H1 (cell line): ENCODE measurements at regions not wholly inside any gene's neighbourhood (a gene's known extent, or its start where the extent isn't known, plus 50 kb on each side); places are given as distances from the start of the nearest gene placed in this dataset.

Experiments used
- CTCF ChIA-PET: fragments of 300-600 bp; sonication (Branson Sonifier 250); formaldehyde crosslinking; loops from one replicate; lab custom pipeline; 2021; ENCODE audit not compliant: partially characterized antibody; lab: Charles Lee
- POLR2A ChIA-PET: fragments of 300-600 bp; sonication (Branson Sonifier 250); formaldehyde crosslinking; loops from one replicate; lab custom pipeline; 2021; ENCODE audit warnings: inconsistent platforms; ENCODE audit not compliant: partially characterized antibody; lab: Charles Lee
- DNase-seq, 2 experiments: peaks; one replicate each; pipeline versions ENCODE4 v3.0.0 to v3.0.0-alpha.2; 2010 to 2022; ENCODE audit warnings: low spot score in 2 of 2, low read depth in 1 of 2, mixed read lengths in 1 of 2
- FAIRE-seq: peaks from 2 replicates; lab custom pipeline; 2011; peaks lifted over from hg19 to GRCh38; lab: Jason Lieb, UNC
- H2AFZ ChIP-seq: 2 replicates; pipeline ENCODE4 v1.8.1; 2012; ENCODE audit warnings: low read length, inconsistent platforms
- H2AK5ac ChIP-seq: 2 replicates; pipeline ENCODE4 v1.6.1; 2013; ENCODE audit warnings: low read depth, low read length
- H2BK120ac ChIP-seq: replicated peaks from 2 replicates; pipeline ENCODE3; 2013; ENCODE audit warnings: low read depth, low read length, inconsistent platforms
- H2BK12ac ChIP-seq: 2 replicates; pipeline ENCODE4 v1.6.1; 2013; ENCODE audit warnings: low read depth, low read length
- H2BK15ac ChIP-seq: 2 replicates; pipeline ENCODE4 v1.6.1; 2013; ENCODE audit warnings: low read length
- H2BK20ac ChIP-seq: 2 replicates; pipeline ENCODE4 v1.6.1; 2013; ENCODE audit warnings: low read length
- H2BK5ac ChIP-seq: 2 replicates; pipeline ENCODE4 v1.6.1; 2013; ENCODE audit warnings: low read depth, low read length
- H3K14ac ChIP-seq: 2 replicates; pipeline ENCODE4 v1.6.1; 2013; ENCODE audit warnings: inconsistent platforms; ENCODE audit not compliant: insufficient read length
- H3K18ac ChIP-seq: 2 replicates; pipeline ENCODE4 v1.6.1; 2013; ENCODE audit warnings: low read length; ENCODE audit errors: extremely low read depth
- H3K23ac ChIP-seq: 2 replicates; pipeline ENCODE4 v1.6.1; 2013; ENCODE audit warnings: inconsistent platforms; ENCODE audit not compliant: insufficient read length
- H3K23me2 ChIP-seq: 2 replicates; pipeline ENCODE4 v1.6.1; 2013; ENCODE audit warnings: low read depth, low read length
- H3K27ac ChIP-seq: 2 replicates; pipeline ENCODE4 v1.6.1; 2011; ENCODE audit warnings: low read depth, low read length, inconsistent platforms
- H3K27me3 ChIP-seq, 4 experiments: replicated peaks in 1 of 4; 1 replicate in 1 of 4; 2 replicates in 3 of 4; pipeline versions ENCODE4 v1.6.1 to v1.8.1; 2011 to 2013; ENCODE audit warnings: low read length in 3 of 4, mild to moderate bottlenecking in 3 of 4, inconsistent platforms in 2 of 4, mixed read lengths in 2 of 4, moderate library complexity in 1 of 4; ENCODE audit not compliant: control insufficient read depth in 3 of 4, insufficient read depth in 3 of 4; ENCODE audit errors: extremely low read depth in 1 of 4
- H3K36me3 ChIP-seq, 4 experiments: 2 replicates each; pipeline versions ENCODE4 v1.6.1 to v1.8.1; 2011 to 2013; ENCODE audit warnings: mild to moderate bottlenecking in 4 of 4, low read length in 3 of 4, moderate library complexity in 2 of 4, control low read depth in 1 of 4, inconsistent platforms in 1 of 4; ENCODE audit not compliant: insufficient read depth in 4 of 4, control insufficient read depth in 2 of 4
- H3K4ac ChIP-seq: replicated peaks from 2 replicates; pipeline ENCODE3; 2013; ENCODE audit warnings: low read length, low read depth, mixed read lengths, inconsistent platforms; ENCODE audit not compliant: insufficient read length
- H3K4me1 ChIP-seq, 4 experiments: replicated peaks in 1 of 4; 1 replicate in 1 of 4; 2 replicates in 3 of 4; pipeline versions ENCODE4 v1.6.1 to v1.8.1; 2011 to 2013; ENCODE audit warnings: low read length in 3 of 4, inconsistent platforms in 2 of 4, mixed read lengths in 1 of 4; ENCODE audit not compliant: insufficient read depth in 4 of 4, control insufficient read depth in 3 of 4
- H3K4me2 ChIP-seq, 2 experiments: 2 replicates each; pipeline versions ENCODE4 v1.6.1 to v1.8.1; 2011 to 2013; ENCODE audit warnings: low read depth in 2 of 2, low read length in 2 of 2, control low read depth in 1 of 2, inconsistent platforms in 1 of 2, mild to moderate bottlenecking in 1 of 2; ENCODE audit not compliant: insufficient read depth in 1 of 2
- H3K4me3 ChIP-seq, 4 experiments: fragments of 200-600, 300-600 bp in 1 of 4; sonication (generic), shearing (Covaris generic), sonication (Bioruptor Twin) in 1 of 4; 2 replicates each; pipeline versions ENCODE4 v1.5.1 to v1.8.1; 2011 to 2016; ENCODE audit warnings: low read length in 4 of 4, low read depth in 3 of 4, control low read depth in 2 of 4, inconsistent platforms in 2 of 4, mild to moderate bottlenecking in 2 of 4, mixed read lengths in 1 of 4, moderate library complexity in 1 of 4; ENCODE audit not compliant: insufficient read depth in 2 of 4; ENCODE audit errors: extremely low read depth in 1 of 4
- H3K56ac ChIP-seq: replicated peaks from 2 replicates; pipeline ENCODE3; 2013; ENCODE audit warnings: low read depth, mild to moderate bottlenecking, mixed read lengths, low read length, inconsistent platforms; ENCODE audit not compliant: insufficient read length
- H3K79me1 ChIP-seq: 2 replicates; pipeline ENCODE4 v1.6.1; 2013; ENCODE audit warnings: low read depth, low read length, control low read depth
- H3K79me2 ChIP-seq, 2 experiments: 2 replicates each; pipeline versions ENCODE4 v1.6.1 to v1.8.1; 2012 to 2013; ENCODE audit warnings: low read length in 2 of 2, mild to moderate bottlenecking in 2 of 2, inconsistent platforms in 1 of 2; ENCODE audit not compliant: insufficient read depth in 2 of 2, control insufficient read depth in 1 of 2
- H3K9ac ChIP-seq, 4 experiments: replicated peaks in 1 of 4; 1 replicate in 1 of 4; 2 replicates in 3 of 4; pipeline versions ENCODE4 v1.6.1 to v1.8.1; 2011 to 2013; ENCODE audit warnings: low read depth in 3 of 4, low read length in 3 of 4, control low read depth in 2 of 4, mild to moderate bottlenecking in 2 of 4, moderate library complexity in 2 of 4, inconsistent platforms in 1 of 4; ENCODE audit errors: extremely low read depth in 1 of 4
- H3K9me3 ChIP-seq, 2 experiments: 2 replicates each; pipeline versions ENCODE4 v1.6.1 to v1.8.1; 2012 to 2013; ENCODE audit warnings: mild to moderate bottlenecking in 2 of 2, moderate library complexity in 2 of 2, control low read depth in 1 of 2, inconsistent platforms in 1 of 2, low read depth in 1 of 2, low read length in 1 of 2, mixed read lengths in 1 of 2; ENCODE audit not compliant: insufficient read depth in 2 of 2
- H4K20me1 ChIP-seq, 2 experiments: replicated peaks in 1 of 2; 2 replicates each; pipeline versions ENCODE3 to v1.8.1; 2011 to 2013; ENCODE audit warnings: inconsistent platforms in 2 of 2, low read length in 2 of 2, mild to moderate bottlenecking in 1 of 2; ENCODE audit not compliant: insufficient read depth in 2 of 2, control insufficient read depth in 1 of 2
- H4K5ac ChIP-seq: 2 replicates; pipeline ENCODE4 v1.6.1; 2013; ENCODE audit warnings: low read length, low read depth, mixed read lengths, inconsistent platforms; ENCODE audit not compliant: insufficient read length
- H4K8ac ChIP-seq: 2 replicates; pipeline ENCODE4 v1.8.0; 2013; ENCODE audit warnings: mild to moderate bottlenecking, moderate library complexity, low read length, inconsistent platforms; ENCODE audit not compliant: insufficient read depth; ENCODE audit errors: extremely low read depth
- H4K91ac ChIP-seq: replicated peaks from 2 replicates; pipeline ENCODE3; 2013; ENCODE audit warnings: low read length, mixed read lengths, inconsistent platforms; ENCODE audit not compliant: insufficient read length
- BRCA1 ChIP-seq: IDR thresholded peaks from 2 replicates; pipeline ENCODE4 v1.6.1; 2012; ENCODE audit warnings: low read depth, low read length, improper control_type of control experiment
- CEBPB ChIP-seq: IDR thresholded peaks from 2 replicates; pipeline ENCODE4 v1.6.1; 2012; ENCODE audit warnings: low read depth, low read length
- CHD2 ChIP-seq: IDR thresholded peaks from 2 replicates; pipeline ENCODE4 v1.6.1; 2012; ENCODE audit warnings: low read length, improper control_type of control experiment
- EZH2 ChIP-seq: fragments of 200-600 bp; sonication (generic); IDR thresholded peaks from 2 replicates; pipeline ENCODE4 v1.7.1; 2012; ENCODE audit warnings: low read depth, mild to moderate bottlenecking, moderate library complexity, low read length, inconsistent platforms; ENCODE audit not compliant: severe bottlenecking
- KDM4A ChIP-seq: IDR thresholded peaks from one replicate; pipeline ENCODE4 v1.7.1; 2012; ENCODE audit warnings: low read depth, mild to moderate bottlenecking, moderate library complexity, low read length, inconsistent platforms; ENCODE audit not compliant: severe bottlenecking
- NRF1 ChIP-seq: IDR thresholded peaks from 2 replicates; pipeline ENCODE4 v1.6.1; 2011; ENCODE audit warnings: mild to moderate bottlenecking, low read depth, low read length, improper control_type of control experiment
- POU5F1 ChIP-seq: IDR thresholded peaks from 2 replicates; pipeline ENCODE4 v1.6.1; 2011; ENCODE audit warnings: low read depth, mild to moderate bottlenecking, low read length, moderate library complexity
- RAD21 ChIP-seq, 2 experiments: IDR thresholded peaks in 1 of 2; conservative IDR thresholded peaks in 1 of 2; 2 replicates each; pipeline ENCODE4 v1.6.1; 2011; ENCODE audit warnings: low read depth in 2 of 2, low read length in 2 of 2, improper control_type of control experiment in 1 of 2, inconsistent platforms in 1 of 2, mild to moderate bottlenecking in 1 of 2, moderate library complexity in 1 of 2
- TCF12 ChIP-seq: IDR thresholded peaks from 2 replicates; pipeline ENCODE4 v1.6.1; 2011; ENCODE audit warnings: low read depth, mild to moderate bottlenecking, low read length
- WGBS, 2 experiments: shearing (Covaris generic) in 1 of 2; methylation state at CpG; one replicate each; pipeline versions ENCODE4 v1.1.6 to v1.1.7; 2013 to 2015; ENCODE audit warnings: low lambda C conversion rate in 2 of 2, mixed read lengths in 2 of 2, inconsistent platforms in 1 of 2, low coverage in 1 of 2, missing lambda C conversion rate in 1 of 2; ENCODE audit not compliant: insufficient replicate concordance in 2 of 2, insufficient coverage in 1 of 2, insufficient read length in 1 of 2; ENCODE audit errors: extremely low coverage in 1 of 2, missing lambda C conversion rate in 1 of 2; 5-methylcytosine and 5-hydroxymethylcytosine counted together

GRCh38 chr1:189269011-189269410 is 1208.7 kb downstream of the BRINP3 start:
- no peak overlapping the region for H2AK5ac ChIP-seq
- DNase-seq, result no peak
- H2BK12ac ChIP-seq, result no peak overlapping the region
- no peak overlapping the region for H3K14ac ChIP-seq
- H3K4ac ChIP-seq, result no peak overlapping the region
- H3K9ac ChIP-seq, result no peak overlapping the region
- ChIA-PET CTCF (no interaction called here), POLR2A (no interaction called here)
- peaks cover 24 to 30% of the 10 kb centered on the region in 2 experiments; a peak in 3 of 4 replicates for H3K9me3 ChIP-seq
- no peak for FAIRE-seq
- no peak overlapping the region for H3K56ac ChIP-seq
- H3K79me1 ChIP-seq, result no peaks in the 10 kb centered on the region
- H3K4me1 ChIP-seq, result no peaks in the 10 kb centered on the region
- no peak overlapping the region for H3K27ac ChIP-seq
- no peak overlapping the region for H4K5ac ChIP-seq
- no peak overlapping the region for H3K4me2 ChIP-seq
- H3K79me2 ChIP-seq, result no peaks in the 10 kb centered on the region
- H2BK15ac ChIP-seq, result no peak overlapping the region
- no peaks in the 10 kb centered on the region for H3K23me2 ChIP-seq
- H2BK5ac ChIP-seq, result no peak overlapping the region
- no peak overlapping the region for H3K23ac ChIP-seq
- TF ChIP-seq CHD2, result no peak
- no peak for TF ChIP-seq EZH2
- no peak for TF ChIP-seq POU5F1
- TF ChIP-seq RAD21 (IDR thresholded peaks at IDR 0.05 in 1 of 2, conservative IDR thresholded peaks at IDR 0.05 in 1 of 2; ENCODE audit: low read depth in 2 of 2, low read length in 2 of 2), result no peak
- TF ChIP-seq CEBPB, result no peak
- no peak for TF ChIP-seq KDM4A
- no peak for TF ChIP-seq NRF1
- no peak for TF ChIP-seq BRCA1
- no peak for TF ChIP-seq TCF12
- 97% methylated on average over 2 of the region's 2 CpGs; no CpG with 5 or more reads in 1 of the 2 experiments for WGBS, 2 experiments
- H3K18ac ChIP-seq, result no peak overlapping the region
- no peak overlapping the region for H4K8ac ChIP-seq
- H2AFZ ChIP-seq, result no peak overlapping the region
- H3K36me3 ChIP-seq, result peaks cover 0 to 3% (median 0%) of the 10 kb centered on the region in 4 experiments; a peak in 1 of 8 replicates
- H4K91ac ChIP-seq, result no peak overlapping the region
- H4K20me1 ChIP-seq, result no peaks in the 10 kb centered on the region
- H3K27me3 ChIP-seq, result no peaks in the 10 kb centered on the region
- H2BK20ac ChIP-seq, result no peak overlapping the region
- H2BK120ac ChIP-seq, result no peak overlapping the region
- H3K4me3 ChIP-seq, result no peak overlapping the region
